Renal pelvis (tissue), 1 donor: ENCODE measurements at regions not wholly inside any gene's neighbourhood (a gene's known extent, or its start where the extent isn't known, plus 50 kb on each side); places are given as distances from the start of the nearest gene placed in this dataset.

Experiments
- DNase-seq: peaks from one replicate; pipeline ENCODE4 v3.0.0-alpha.2; 2013

DNA sequence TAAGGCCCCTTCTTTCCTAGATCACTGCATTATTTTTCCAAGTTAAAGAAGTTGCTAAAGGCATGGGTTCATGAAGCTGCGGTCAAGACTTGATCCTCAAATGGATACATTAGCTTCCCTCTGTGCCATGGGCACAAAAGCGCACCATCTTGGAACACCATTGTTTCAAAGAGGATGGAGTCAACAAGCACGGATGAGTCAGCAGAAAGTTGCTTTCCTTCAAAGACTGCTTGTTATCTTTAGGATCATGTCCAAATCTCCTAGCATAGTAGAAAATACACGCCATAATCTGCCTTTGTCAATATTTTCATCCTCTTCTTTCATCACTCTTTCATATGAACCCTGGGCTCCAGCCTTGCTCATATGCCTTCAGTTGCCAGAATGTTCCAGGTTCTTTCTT, 226.8 kb upstream of the GATB start:
- DNase-seq, result no peak

DNA sequence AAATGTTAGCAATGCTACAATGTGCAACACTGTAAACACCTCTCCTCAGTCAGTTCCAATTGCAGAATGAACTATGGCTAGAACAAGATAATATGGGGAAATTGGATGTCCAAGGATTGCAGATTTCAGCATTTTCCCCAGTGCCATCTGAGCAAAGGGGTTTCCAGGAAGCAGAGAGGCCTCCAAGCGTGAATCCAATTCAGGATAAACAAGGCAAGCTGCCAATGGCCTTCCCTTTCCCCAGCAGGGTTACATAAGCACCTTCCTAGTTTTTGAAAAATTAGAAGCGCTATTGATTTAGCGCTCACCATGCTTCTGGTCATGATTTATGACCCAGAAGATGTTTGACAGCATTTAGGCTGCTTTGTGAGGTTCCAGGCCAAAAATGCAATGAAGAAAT, 223.0 kb upstream of the GATB start:
- no peak for DNase-seq

GRCh38 chr4:151979819-151980218, 219.0 kb upstream of the GATB start:
- no peak for DNase-seq

GRCh38 chr4:151968643-151969042, 207.8 kb upstream of the GATB start:
- DNase-seq, result no peak

DNA sequence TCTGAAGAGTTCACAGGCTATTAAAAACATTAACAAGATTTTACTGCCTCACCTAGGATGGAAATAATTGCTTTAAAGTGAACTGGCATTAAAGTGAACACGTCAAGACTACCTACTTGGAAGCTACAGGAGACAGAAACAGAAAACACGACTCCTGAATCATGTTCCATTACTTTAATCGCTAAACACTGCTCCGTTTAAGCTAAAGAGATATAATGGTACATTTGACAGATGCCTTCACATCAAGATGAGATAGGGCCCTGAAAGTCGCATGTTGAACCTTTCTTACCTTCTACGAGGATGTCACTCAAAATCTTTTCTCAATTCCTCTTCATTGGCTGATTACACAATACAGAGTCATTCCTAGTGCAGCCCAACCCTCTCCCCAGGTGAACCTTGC, 206.3 kb upstream of the GATB start:
- DNase-seq, result no peak

GRCh38 chr4:151962138-151962823, 201.5 kb upstream of the GATB start:
- DNase-seq, result no peak

DNA sequence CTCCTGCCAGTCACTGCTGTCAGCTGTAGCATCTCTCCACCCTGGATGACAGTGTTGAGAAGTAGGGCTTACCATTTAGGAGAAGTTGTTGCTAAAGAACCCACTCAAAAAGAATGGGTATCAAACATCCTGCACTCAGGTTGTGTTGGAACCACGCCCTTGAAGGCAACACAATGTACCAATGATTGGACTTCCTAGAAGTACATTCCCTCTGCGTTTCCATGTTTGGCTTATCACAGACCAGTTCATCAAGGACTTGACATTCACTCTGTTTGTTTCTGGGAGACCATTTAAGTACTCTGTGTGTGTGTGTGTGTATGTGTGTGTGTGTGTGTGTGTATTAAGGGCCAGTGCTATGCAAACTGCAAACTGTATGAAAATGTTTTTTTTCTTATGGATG, 200.6 kb upstream of the GATB start:
- no peak for DNase-seq

- DNase-seq, result no peak
Measured at GRCh38 chr4:151960449-151961230, 199.8 kb upstream of the GATB start.

GRCh38 chr4:151957153-151957552, 196.3 kb upstream of the GATB start:
- no peak for DNase-seq

DNA sequence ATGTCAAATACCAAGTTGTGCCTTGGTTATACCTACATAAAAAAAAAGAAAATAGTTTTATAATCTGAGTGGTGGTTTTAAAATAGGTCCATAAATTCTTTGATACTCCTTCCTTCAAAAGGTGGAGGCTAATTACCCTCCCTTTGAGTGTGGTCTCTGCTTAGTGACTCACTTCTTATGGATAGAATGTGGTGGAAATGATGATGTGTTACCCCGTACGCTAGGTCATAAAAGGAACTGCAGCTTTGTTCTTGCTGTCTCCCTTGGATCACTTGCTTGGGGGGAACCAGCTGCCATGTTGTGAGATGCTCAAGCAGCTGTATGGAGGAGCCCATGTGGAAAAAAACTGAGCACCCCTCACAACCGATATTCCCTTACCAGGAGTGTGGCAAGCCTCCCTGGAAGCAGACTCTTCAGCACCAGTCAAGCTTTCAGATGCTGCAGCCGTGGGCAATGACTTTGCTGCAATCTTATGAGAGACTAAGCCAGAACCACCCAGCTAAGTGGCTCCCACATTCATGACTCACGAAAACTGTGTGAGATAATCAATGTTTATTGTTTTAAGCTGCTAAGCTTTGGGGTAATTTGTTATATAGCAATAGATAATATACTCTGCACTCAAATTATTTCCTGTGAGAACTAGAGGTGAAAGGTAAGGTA, 195.0 kb upstream of the GATB start:
- no peak for DNase-seq

DNA sequence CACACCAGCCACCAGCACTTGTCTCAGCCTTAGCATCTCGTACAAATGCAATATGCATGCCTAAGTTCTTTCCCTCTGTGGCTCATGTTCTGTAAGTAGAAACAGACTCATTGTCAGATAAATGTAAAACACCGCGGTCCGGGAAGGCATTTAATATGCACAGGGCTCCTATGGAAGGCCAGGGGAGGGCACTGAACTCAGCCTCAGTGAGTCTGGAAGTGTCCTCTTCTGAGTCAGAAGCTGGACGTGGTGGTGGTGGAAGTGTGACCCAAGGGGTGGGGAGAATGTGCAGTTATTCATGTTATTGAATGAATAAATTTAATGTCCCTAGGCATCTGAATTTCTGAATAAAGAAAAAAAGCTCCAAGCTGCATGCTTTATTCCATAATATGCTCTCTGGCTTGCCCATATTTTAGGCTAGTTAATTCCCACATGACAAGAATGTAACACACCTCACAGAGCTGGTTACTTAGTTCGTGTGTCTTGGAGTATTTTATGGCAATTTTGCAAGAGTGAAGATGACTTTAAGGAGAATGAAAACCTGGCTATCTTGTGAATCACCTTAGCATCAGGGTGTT, 193.1 kb upstream of the GATB start:
- no peak for DNase-seq

- DNase-seq, result no peak
Measured at GRCh38 chr4:151953312-151953711, 192.5 kb upstream of the GATB start.

GRCh38 chr4:151952711-151953254, 192.0 kb upstream of the GATB start:
- no peak for DNase-seq

DNA sequence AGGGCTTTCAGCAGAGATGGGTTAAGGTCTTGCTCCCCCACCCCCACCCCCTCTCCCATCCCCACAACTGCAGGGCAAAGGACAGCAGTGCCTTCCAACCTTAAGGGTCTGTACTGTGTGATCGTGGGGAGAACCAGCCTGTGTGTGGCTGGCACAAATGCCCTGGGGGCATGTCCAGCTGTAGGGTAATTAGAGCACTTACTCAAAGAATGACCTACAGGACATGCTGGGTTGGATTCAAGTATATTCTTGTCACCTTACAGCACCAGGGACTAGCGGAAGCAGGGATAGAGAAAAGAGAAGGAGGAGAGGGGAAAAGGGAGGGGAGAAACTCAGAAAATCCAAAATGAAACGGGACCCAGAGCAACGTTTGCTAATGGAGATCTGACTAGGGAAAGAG, 191.3 kb upstream of the GATB start:
- no peak for DNase-seq

- no peak for DNase-seq
Measured at GRCh38 chr4:151951671-151952050, 190.9 kb upstream of the GATB start.

DNA sequence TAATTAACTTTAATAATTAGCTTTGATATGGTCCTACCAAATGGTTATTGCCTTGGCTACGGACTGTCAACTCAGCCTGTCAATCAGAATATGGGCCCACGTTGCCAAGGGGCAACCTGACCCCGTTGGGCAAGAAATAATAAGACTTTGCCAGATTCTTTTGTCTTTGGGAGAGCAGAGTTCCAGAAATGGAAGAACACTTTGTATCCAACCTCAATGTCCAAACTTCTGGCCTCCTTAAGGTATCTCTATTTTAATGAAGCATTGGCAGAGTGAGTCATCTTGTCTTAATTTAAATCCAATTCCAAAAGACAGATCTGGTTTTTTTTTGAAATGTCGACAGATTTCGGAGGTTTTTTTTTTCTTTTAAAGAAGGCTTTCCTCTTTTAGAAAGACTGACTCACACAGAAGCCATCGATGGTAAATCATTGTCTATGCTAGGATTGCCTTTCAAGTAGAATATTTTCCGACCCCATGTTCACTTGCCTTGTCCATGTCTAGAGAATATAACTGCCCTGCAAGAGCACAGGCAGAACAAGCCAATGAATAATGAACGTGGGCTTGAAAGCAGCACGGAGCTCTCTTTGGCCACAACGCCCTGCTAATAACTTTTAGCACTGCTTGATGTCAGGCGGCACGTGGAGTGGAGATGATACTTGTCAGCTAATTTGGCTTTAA, 190.3 kb upstream of the GATB start:
- DNase-seq, result no peak

GRCh38 chr4:151948351-151949016, 187.7 kb upstream of the GATB start:
- no peak for DNase-seq

GRCh38 chr4:151946718-151947117, 185.9 kb upstream of the GATB start:
- no peak for DNase-seq

GRCh38 chr4:151942971-151943370, 182.2 kb upstream of the GATB start:
- peak; percentile 58 for DNase-seq

DNA sequence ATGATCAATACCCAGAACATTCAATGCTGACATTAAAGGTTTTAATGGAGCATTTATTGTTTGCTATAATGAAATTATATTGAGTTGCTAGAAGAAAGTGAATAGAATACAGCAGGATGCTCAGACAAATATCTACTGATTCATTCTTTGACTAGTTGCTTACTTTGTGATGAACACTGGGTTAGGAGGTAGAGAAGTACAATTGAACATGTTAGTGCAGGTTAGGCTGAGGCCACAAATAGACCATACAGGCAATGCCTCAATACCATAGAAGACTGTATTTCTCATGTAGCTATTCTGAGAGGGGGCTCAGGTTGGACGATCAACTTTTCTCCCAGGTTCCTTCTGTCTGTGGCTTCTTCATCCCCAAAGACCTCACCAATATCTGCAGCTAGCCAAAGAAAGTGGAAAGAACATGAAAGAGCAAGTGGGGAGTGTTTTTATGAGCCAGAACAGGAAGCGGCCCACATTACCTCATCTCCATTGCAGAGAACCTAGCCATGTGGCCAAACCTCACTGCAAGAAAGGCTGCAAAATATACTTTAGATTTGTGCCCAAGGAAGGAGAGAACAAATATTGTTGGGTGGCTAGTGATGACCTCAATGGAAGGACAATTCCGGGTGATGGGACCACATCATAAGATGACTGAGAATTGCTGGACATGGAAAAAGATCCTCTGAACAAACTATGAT, 180.3 kb upstream of the GATB start:
- DNase-seq, result no peak

DNA sequence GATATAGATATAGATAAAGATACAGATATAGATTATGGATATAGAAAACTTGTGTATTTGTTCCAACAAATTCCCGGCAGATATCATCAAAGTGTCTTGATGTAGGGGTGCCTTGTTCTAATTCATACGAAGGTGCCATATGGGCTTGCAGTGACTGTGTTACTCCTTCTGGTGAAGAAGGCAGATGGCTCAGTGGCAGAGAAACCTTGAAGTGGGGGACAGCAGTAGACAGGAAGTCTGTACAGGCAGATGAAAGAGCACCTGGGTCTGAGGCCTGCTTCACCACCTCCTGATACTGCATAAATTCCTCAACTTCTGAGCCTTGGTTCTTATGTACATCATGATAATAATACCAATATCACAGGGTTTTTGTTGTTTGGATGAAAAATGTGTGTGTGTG, 179.5 kb upstream of the GATB start:
- DNase-seq, result no peak
